ENCODE measurements at regions not wholly inside any gene's neighbourhood (a gene's known extent, or its start where the extent isn't known, plus 50 kb on each side); places are given as distances from the start of the nearest gene placed in this dataset.

DNA sequence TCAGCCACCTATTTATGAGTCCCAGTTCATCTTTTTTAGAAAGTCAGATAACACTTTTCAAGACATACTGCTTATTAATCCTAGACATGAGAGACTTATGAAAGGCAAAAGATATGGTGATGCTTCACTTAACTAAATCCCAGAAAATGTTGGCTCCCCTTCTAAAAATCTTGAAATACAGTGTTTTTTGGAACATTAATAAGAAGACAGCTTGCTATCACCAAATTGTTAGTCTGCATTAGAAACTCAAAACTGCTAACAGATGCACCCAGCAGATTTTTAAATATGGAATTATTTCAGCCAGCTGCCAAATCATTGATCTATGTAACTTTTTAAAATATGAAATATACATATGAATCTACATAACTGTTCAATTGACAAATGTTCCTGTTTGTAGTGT is 108.6 kb upstream of the TIAM2 start:
- intact Hi-C loops (cut with micrococcal nuclease) (no loop called here), in situ Hi-C loops (cut with MboI) (no loop called here)
- no peak overlapping the region for H3K4me2 ChIP-seq (ENCODE audit: insufficient read depth, low read length)
- no peak overlapping the region for H3K9ac ChIP-seq (ENCODE audit: insufficient read depth in 1 of 2, low read depth in 2 of 2, low read length in 2 of 2)
- H3K79me2 ChIP-seq (ENCODE audit: control insufficient read depth, insufficient read depth, low read length): no peaks in the 10 kb centered on the region
- 0 out of 2 replicates have a peak, but pooled peaks cover 4% of the 10 kb centered on the region for H4K20me1 ChIP-seq (replicated peaks; ENCODE audit: control insufficient read depth, insufficient read depth, low read length)
- ATAC-seq: no peak
- no peak overlapping the region for H2AFZ ChIP-seq (ENCODE audit: low read depth, low read length)
- FAIRE-seq: no peak
- peaks cover 3% of the 10 kb centered on the region; the same call in 1 of the 3 replicates for H3K36me3 ChIP-seq (ENCODE audit: control insufficient read depth, insufficient read depth, low read length)
- BruUV-seq (replicated peaks): no TSS peak
- H3K27ac ChIP-seq (ENCODE audit: extremely low read depth, low read depth, low read length): no peak overlapping the region
- H3K27me3 ChIP-seq (ENCODE audit: control insufficient read depth in 2 of 2, insufficient read depth in 2 of 2, low read length in 2 of 2): no peaks in the 10 kb centered on the region
- H3K9me3 ChIP-seq (replicated peaks; ENCODE audit: control insufficient read depth, insufficient read depth, low read depth, low read length): no peaks in the 10 kb centered on the region
- ChIA-PET CTCF (ENCODE audit: low intra/inter-chr PET ratio) (no interaction called here), POLR2A (interaction anchor here (0.6 kb wide), 1 partner anchor 362 kb away, joined by 3 read pairs; no protein-coding TSS in a partner anchor)
- H3K9me1 ChIP-seq (ENCODE audit: control insufficient read depth, insufficient read depth, low read length): no peaks in the 10 kb centered on the region
- H3K4me1 ChIP-seq (replicated peaks in 1 of 2; ENCODE audit: control insufficient read depth in 2 of 2, insufficient read depth in 2 of 2, low read length in 2 of 2): no peaks in the 10 kb centered on the region
- DNase-seq (ENCODE audit: extremely low read depth in 1 of 4, low spot score in 3 of 4): no peak
- H3K4me3 ChIP-seq: no peak overlapping the region
- TF ChIP-seq RBM14 (IDR thresholded peaks at IDR 0.05; ENCODE audit: borderline replicate concordance, insufficient read depth, low read depth, low read length) (no peak), ZNF445 (CRISPR knock-in tag; IDR thresholded peaks at IDR 0.05; ENCODE audit: low read depth) (no peak), POLR2H (tag; IDR thresholded peaks at IDR 0.05; ENCODE audit: low read depth) (no peak), MCM2 (IDR thresholded peaks at IDR 0.05; ENCODE audit: low read depth) (no peak), ZNF318 (IDR thresholded peaks at IDR 0.05; ENCODE audit: borderline replicate concordance in 1 of 2, low read depth in 1 of 2) (no peak), MXI1 (IDR thresholded peaks at IDR 0.05; ENCODE audit: low read depth, low read length) (no peak), FOS (IDR thresholded peaks at IDR 0.05; ENCODE audit: extremely low read depth, insufficient read length) (no peak), NEUROD1 (IDR thresholded peaks at IDR 0.05; ENCODE audit: borderline replicate concordance, low read depth, low read length, partially characterized antibody) (no peak), NFE2L1 (tag; IDR thresholded peaks at IDR 0.05; ENCODE audit: borderline replicate concordance, low read depth) (no peak), SREBF1 (IDR thresholded peaks at IDR 0.05; ENCODE audit: borderline replicate concordance, low read depth, low read length) (no peak)

All from K562 (cell line).